Sciatic nerve (tissue), 2 donors: ENCODE measurements at regions not wholly inside any gene's neighbourhood (a gene's known extent, or its start where the extent isn't known, plus 50 kb on each side); places are given as distances from the start of the nearest gene placed in this dataset.

ENCODE experiments used
- ATAC-seq: fragments of 200-7000 bp; cut with Tn5 transposase; one replicate; pipeline ENCODE4 v1.9.1; 2020; ENCODE audit warnings: mild to moderate bottlenecking, moderate library complexity
- DNase-seq: peaks from one replicate; pipeline ENCODE4 v3.0.0-alpha.2; 2020; ENCODE audit warnings: low spot score
- intact Hi-C: fragments of 100-400 bp; cut with DNase I; formaldehyde crosslinking; loops from one replicate; pipeline ENCODE4 v1.14.2; 2022
- donor health status: DM: no; HTN: no; CAD: no.
- donor health status: DM: no; HTN: no; CAD: no.

- ATAC-seq = no peak
- intact Hi-C loops = no loop called here
- no peak for DNase-seq
Measured at GRCh38 chr10:100687143-100688003, 58.0 kb upstream of the PAX2 start.

- ATAC-seq (no peak), DNase-seq (no peak)
- intact Hi-C loops = no loop called here
Measured at GRCh38 chr10:100688201-100688600, 57.2 kb upstream of the PAX2 start.

GRCh38 chr10:100693821-100694220 is 51.6 kb upstream of the PAX2 start:
- DNase-seq (no peak), ATAC-seq (no peak)
- intact Hi-C loops = no loop called here
